ENCODE measurements at regions not wholly inside any gene's neighbourhood (a gene's known extent, or its start where the extent isn't known, plus 50 kb on each side); places are given as distances from the start of the nearest gene placed in this dataset.
"Not testable (repeated sequence)": the region's sequence is repeated elsewhere in the genome, so short reads cannot be mapped to it uniquely, and the experiment has no call there.

DNA sequence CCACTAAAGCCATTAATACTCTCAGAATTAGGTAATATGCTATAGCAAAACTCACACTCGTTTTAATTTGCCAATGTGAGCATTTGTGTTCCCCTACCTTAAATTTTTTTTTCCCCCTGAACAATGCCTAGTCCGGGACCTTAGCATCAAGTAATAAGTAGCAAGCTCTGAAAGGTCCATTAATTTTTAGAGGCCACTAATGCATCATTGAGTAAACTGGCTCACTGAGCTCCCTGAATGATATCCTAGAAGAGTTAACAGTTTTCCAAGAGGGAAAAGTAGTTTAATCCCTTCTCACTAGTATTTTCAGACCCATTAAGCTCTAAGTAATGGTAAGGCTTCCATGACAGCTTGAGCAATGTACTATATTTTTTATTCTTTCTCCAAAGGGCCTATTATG, 242.2 kb downstream of the MAT2B start:
- no peaks in the 10 kb centered on the region for H3K27me3 ChIP-seq (ENCODE audit: insufficient read depth, low read length)
- H3K4me1 ChIP-seq (ENCODE audit: insufficient read depth, low read length): no peaks in the 10 kb centered on the region
- H3K4me2 ChIP-seq (ENCODE audit: insufficient read depth, low read length): no peak overlapping the region
- H3K36me3 ChIP-seq (ENCODE audit: insufficient read depth, low read length): no peaks in the 10 kb centered on the region
- H3K27ac ChIP-seq (ENCODE audit: low read depth, low read length): no peak overlapping the region
- H3K79me2 ChIP-seq (ENCODE audit: insufficient read depth, low read length): no peaks in the 10 kb centered on the region
- no peaks in the 10 kb centered on the region for H3K9me3 ChIP-seq (ENCODE audit: low read depth, low read length)
- DNase-seq (ENCODE audit: insufficient read length, low spot score, missing footprints): no peak
- H4K20me1 ChIP-seq (ENCODE audit: insufficient read depth, low read length): no peaks in the 10 kb centered on the region
- no peak overlapping the region for H3K4me3 ChIP-seq (ENCODE audit: insufficient read depth, low read length)
- H2AFZ ChIP-seq (ENCODE audit: low read length): no peak overlapping the region
- TF ChIP-seq, protein P1, sequence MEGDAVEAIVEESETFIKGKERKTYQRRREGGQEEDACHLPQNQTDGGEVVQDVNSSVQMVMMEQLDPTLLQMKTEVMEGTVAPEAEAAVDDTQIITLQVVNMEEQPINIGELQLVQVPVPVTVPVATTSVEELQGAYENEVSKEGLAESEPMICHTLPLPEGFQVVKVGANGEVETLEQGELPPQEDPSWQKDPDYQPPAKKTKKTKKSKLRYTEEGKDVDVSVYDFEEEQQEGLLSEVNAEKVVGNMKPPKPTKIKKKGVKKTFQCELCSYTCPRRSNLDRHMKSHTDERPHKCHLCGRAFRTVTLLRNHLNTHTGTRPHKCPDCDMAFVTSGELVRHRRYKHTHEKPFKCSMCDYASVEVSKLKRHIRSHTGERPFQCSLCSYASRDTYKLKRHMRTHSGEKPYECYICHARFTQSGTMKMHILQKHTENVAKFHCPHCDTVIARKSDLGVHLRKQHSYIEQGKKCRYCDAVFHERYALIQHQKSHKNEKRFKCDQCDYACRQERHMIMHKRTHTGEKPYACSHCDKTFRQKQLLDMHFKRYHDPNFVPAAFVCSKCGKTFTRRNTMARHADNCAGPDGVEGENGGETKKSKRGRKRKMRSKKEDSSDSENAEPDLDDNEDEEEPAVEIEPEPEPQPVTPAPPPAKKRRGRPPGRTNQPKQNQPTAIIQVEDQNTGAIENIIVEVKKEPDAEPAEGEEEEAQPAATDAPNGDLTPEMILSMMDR (IDR thresholded peaks at IDR 0.05; ENCODE audit: extremely low read depth, low read depth, low read length): no peak

DNA sequence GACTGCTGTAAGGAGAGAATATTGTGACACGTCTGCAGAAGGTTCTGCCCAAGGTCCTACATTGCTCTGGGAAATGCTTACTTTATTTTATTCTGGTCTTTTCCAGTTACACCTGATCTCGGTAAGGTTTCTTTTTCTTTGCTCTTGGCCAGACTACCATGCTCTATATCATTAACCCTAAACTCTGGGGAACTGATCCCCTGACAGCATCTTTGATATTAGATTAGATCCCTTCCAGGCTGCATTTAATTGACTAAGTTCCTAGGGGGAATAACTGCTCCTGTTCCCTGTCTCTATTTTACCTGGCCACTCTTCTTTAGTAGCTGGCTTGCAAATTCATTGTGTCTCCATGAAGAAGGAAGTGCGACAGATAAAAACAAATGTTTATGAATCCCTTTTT, 243.5 kb downstream of the MAT2B start:
- H4K20me1 ChIP-seq (ENCODE audit: insufficient read depth, low read length): no peaks in the 10 kb centered on the region
- H3K27ac ChIP-seq (ENCODE audit: low read depth, low read length): no peak overlapping the region
- TF ChIP-seq, protein P1 (IDR thresholded peaks at IDR 0.05; ENCODE audit: extremely low read depth, low read depth, low read length): no peak
- H3K4me2 ChIP-seq (ENCODE audit: insufficient read depth, low read length): no peak overlapping the region
- no peaks in the 10 kb centered on the region for H3K36me3 ChIP-seq (ENCODE audit: insufficient read depth, low read length)
- no peaks in the 10 kb centered on the region for H3K9me3 ChIP-seq (ENCODE audit: low read depth, low read length)
- no peaks in the 10 kb centered on the region for H3K4me1 ChIP-seq (ENCODE audit: insufficient read depth, low read length)
- DNase-seq (ENCODE audit: insufficient read length, low spot score, missing footprints): no peak
- H3K27me3 ChIP-seq (ENCODE audit: insufficient read depth, low read length): no peaks in the 10 kb centered on the region
- no peak overlapping the region for H2AFZ ChIP-seq (ENCODE audit: low read length)
- no peak overlapping the region for H3K4me3 ChIP-seq (ENCODE audit: insufficient read depth, low read length)
- H3K79me2 ChIP-seq (ENCODE audit: insufficient read depth, low read length): no peaks in the 10 kb centered on the region

DNA sequence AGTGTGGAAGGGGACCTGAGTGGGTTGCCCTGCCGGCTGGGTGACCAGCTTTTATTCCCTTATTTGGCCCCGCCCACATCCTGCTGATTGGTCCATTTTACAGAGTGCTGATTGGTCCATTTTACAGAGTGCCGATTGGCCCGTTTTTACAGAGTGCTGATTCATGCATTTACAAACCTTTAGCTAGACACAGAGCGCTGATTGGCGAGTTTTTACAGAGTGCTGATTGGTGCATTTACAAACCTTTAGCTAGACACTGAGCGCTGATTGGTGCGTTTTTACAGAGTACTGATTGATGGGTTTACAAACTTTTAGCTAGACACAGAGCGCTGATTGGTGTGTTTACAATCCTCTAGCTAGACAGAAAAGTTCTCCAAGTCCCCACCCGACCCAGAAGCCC, 245.0 kb downstream of the MAT2B start:
- not testable (repeated sequence) for H3K4me3 ChIP-seq (ENCODE audit: insufficient read depth, low read length); H3K4me2 ChIP-seq (ENCODE audit: insufficient read depth, low read length); H3K27me3 ChIP-seq (ENCODE audit: insufficient read depth, low read length); H3K79me2 ChIP-seq (ENCODE audit: insufficient read depth, low read length); H3K36me3 ChIP-seq (ENCODE audit: insufficient read depth, low read length); H3K27ac ChIP-seq (ENCODE audit: low read depth, low read length); H2AFZ ChIP-seq (ENCODE audit: low read length); DNase-seq (ENCODE audit: insufficient read length, low spot score, missing footprints); H3K4me1 ChIP-seq (ENCODE audit: insufficient read depth, low read length); H3K9me3 ChIP-seq (ENCODE audit: low read depth, low read length); H4K20me1 ChIP-seq (ENCODE audit: insufficient read depth, low read length)

DNA sequence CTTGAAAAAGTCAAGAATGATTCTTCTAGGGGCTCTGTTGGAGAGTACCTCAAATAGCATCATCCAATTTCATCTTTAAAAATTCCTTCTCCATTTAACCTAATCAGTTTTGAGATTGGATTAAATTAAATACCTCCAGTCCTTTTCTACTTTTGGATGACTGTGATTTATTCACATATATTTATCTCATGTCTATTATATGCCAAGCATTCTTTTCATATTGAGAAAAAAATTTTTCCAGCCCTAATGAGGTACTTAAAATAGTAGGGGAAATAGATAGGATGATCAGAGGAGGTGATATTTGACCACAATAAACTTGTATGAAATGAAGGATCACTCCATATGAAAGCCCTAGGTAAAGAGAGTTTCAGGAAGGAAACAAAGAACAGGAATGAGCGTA, 250.1 kb downstream of the MAT2B start:
- TF ChIP-seq, protein P1 (IDR thresholded peaks at IDR 0.05; ENCODE audit: extremely low read depth, low read depth, low read length): no peak
- peaks cover 7% of the 10 kb centered on the region for H3K4me1 ChIP-seq (ENCODE audit: insufficient read depth, low read length)
- H3K36me3 ChIP-seq (ENCODE audit: insufficient read depth, low read length): no peaks in the 10 kb centered on the region
- no peak overlapping the region for H2AFZ ChIP-seq (ENCODE audit: low read length)
- H3K27ac ChIP-seq (ENCODE audit: low read depth, low read length): no peak overlapping the region
- no peak for DNase-seq (ENCODE audit: insufficient read length, low spot score, missing footprints)
- no peaks in the 10 kb centered on the region for H4K20me1 ChIP-seq (ENCODE audit: insufficient read depth, low read length)
- H3K4me3 ChIP-seq (ENCODE audit: insufficient read depth, low read length): no peak overlapping the region
- no peaks in the 10 kb centered on the region for H3K79me2 ChIP-seq (ENCODE audit: insufficient read depth, low read length)
- peaks cover 2% of the 10 kb centered on the region for H3K9me3 ChIP-seq (ENCODE audit: low read depth, low read length)
- H3K27me3 ChIP-seq (ENCODE audit: insufficient read depth, low read length): no peaks in the 10 kb centered on the region
- H3K4me2 ChIP-seq (ENCODE audit: insufficient read depth, low read length): no peak overlapping the region

DNA sequence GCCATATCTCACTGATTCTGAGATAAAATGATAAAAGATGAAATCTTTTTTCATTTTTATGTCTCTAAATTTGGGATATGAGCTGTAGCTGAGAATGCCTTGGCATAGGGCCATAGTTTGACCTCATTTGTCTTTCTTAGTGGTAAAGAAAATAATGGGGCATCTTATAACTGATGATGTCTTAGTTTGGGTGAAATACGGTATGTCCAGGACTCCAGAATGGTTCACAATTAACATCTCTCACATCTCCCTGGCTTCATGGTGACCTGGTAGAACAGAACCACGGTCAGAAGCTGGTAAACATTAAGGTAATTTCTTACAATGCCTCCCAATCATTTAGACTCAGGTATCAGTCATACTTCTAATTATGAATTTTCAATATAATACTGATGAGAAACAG, 250.8 kb downstream of the MAT2B start:
- no peaks in the 10 kb centered on the region for H3K36me3 ChIP-seq (ENCODE audit: insufficient read depth, low read length)
- TF ChIP-seq, protein P1 (IDR thresholded peaks at IDR 0.05; ENCODE audit: extremely low read depth, low read depth, low read length): no peak

More for the DNA sequence above, 250.8 kb downstream of the MAT2B start:
- H4K20me1 ChIP-seq (ENCODE audit: insufficient read depth, low read length): no peaks in the 10 kb centered on the region
- peaks cover 14% of the 10 kb centered on the region for H3K4me1 ChIP-seq (ENCODE audit: insufficient read depth, low read length)
- H3K4me2 ChIP-seq (ENCODE audit: insufficient read depth, low read length): no peak overlapping the region
- no peak overlapping the region for H3K4me3 ChIP-seq (ENCODE audit: insufficient read depth, low read length)
- no peak overlapping the region for H2AFZ ChIP-seq (ENCODE audit: low read length)
- no peaks in the 10 kb centered on the region for H3K27me3 ChIP-seq (ENCODE audit: insufficient read depth, low read length)
- no peak for DNase-seq (ENCODE audit: insufficient read length, low spot score, missing footprints)
- peaks cover 2% of the 10 kb centered on the region for H3K9me3 ChIP-seq (ENCODE audit: low read depth, low read length)
- no peak overlapping the region for H3K27ac ChIP-seq (ENCODE audit: low read depth, low read length)
- no peaks in the 10 kb centered on the region for H3K79me2 ChIP-seq (ENCODE audit: insufficient read depth, low read length)
